ENCODE measurements at regions not wholly inside any gene's neighbourhood (a gene's known extent, or its start where the extent isn't known, plus 50 kb on each side); places are given as distances from the start of the nearest gene placed in this dataset.

- CTCF ChIA-PET, result interaction anchor here (1.7 to 2.7 kb wide), 2 partner anchors 9 to 110 kb away, joined by 6 read pairs; no protein-coding TSS in a partner anchor
- peaks cover 0 to 9% (median 4%) of the 10 kb centered on the region in 5 experiments for H3K9me3 ChIP-seq (ENCODE audit: control extremely low read depth in 1 of 5, control insufficient read depth in 4 of 5, insufficient read depth in 2 of 5, low read depth in 1 of 5, low read length in 4 of 5)
- H3K27me3 ChIP-seq (replicated peaks in 2 of 5; ENCODE audit: control insufficient read depth in 4 of 5, insufficient read depth in 5 of 5, low read length in 4 of 5), result peaks cover 0 to 78% (median 7%) of the 10 kb centered on the region in 5 experiments
- H3K27ac ChIP-seq (ENCODE audit: insufficient read depth in 1 of 2, low read depth in 1 of 2, low read length in 2 of 2, poor library complexity in 1 of 2, severe bottlenecking in 2 of 2), result no peak overlapping the region
- POLR2A ChIA-PET, result no interaction called here
- H3K4me1 ChIP-seq (ENCODE audit: control extremely low read depth in 1 of 4, control insufficient read depth in 4 of 4, insufficient read depth in 4 of 4, low read length in 3 of 4), result no peaks in the 10 kb centered on the region
- WGBS (ENCODE audit: insufficient coverage), result 80% methylated on average over 21 of the region's 26 CpGs
- no peak overlapping the region for H3K4me3 ChIP-seq (ENCODE audit: control insufficient read depth in 1 of 7, extremely low read depth in 1 of 7, insufficient read depth in 4 of 7, low read depth in 2 of 7, low read length in 6 of 7)
- H3K36me3 ChIP-seq (ENCODE audit: control insufficient read depth in 4 of 4, insufficient read depth in 4 of 4, low read length in 3 of 4), result no peaks in the 10 kb centered on the region
- no peak for DNase-seq
Measured at GRCh38 chr6:169940481-169941271, 189.3 kb downstream of the ERMARD start.

- 99% methylated on average over 22 of the region's 32 CpGs for WGBS (ENCODE audit: insufficient coverage)
- no peak for DNase-seq
- Histone ChIP-seq H3K27me3 (replicated peaks in 2 of 5; ENCODE audit: control insufficient read depth in 4 of 5, insufficient read depth in 5 of 5, low read length in 4 of 5) (peaks cover 0 to 71% (median 7%) of the 10 kb centered on the region in 5 experiments), H3K4me1 (ENCODE audit: control extremely low read depth in 1 of 4, control insufficient read depth in 4 of 4, insufficient read depth in 4 of 4, low read length in 3 of 4) (no peaks in the 10 kb centered on the region), H3K27ac (ENCODE audit: insufficient read depth in 1 of 2, low read depth in 1 of 2, low read length in 2 of 2, poor library complexity in 1 of 2, severe bottlenecking in 2 of 2) (no peak overlapping the region), H3K9me3 (ENCODE audit: control extremely low read depth in 1 of 5, control insufficient read depth in 4 of 5, insufficient read depth in 2 of 5, low read depth in 1 of 5, low read length in 4 of 5) (peaks cover 0 to 9% (median 4%) of the 10 kb centered on the region in 5 experiments), H3K4me3 (ENCODE audit: control insufficient read depth in 1 of 7, extremely low read depth in 1 of 7, insufficient read depth in 4 of 7, low read depth in 2 of 7, low read length in 6 of 7) (no peak overlapping the region), H3K36me3 (ENCODE audit: control insufficient read depth in 4 of 4, insufficient read depth in 4 of 4, low read length in 3 of 4) (no peaks in the 10 kb centered on the region)
- ChIA-PET POLR2A (no interaction called here), CTCF (interaction anchor here (1.7 to 2.7 kb wide), 2 partner anchors 10 to 109 kb away, joined by 6 read pairs; no protein-coding TSS in a partner anchor)
Measured at GRCh38 chr6:169939554-169940164, 188.2 kb downstream of the ERMARD start.

GRCh38 chr6:169938731-169939130 is 187.3 kb downstream of the ERMARD start:
- ChIA-PET POLR2A (no interaction called here), CTCF (interaction anchor here (1.7 kb wide), 1 partner anchor 11 kb away, joined by 6 read pairs; no protein-coding TSS in a partner anchor)
- Histone ChIP-seq H3K27me3 (replicated peaks in 2 of 5; ENCODE audit: control insufficient read depth in 4 of 5, insufficient read depth in 5 of 5, low read length in 4 of 5) (peaks cover 0 to 71% (median 7%) of the 10 kb centered on the region in 5 experiments), H3K4me1 (ENCODE audit: control extremely low read depth in 1 of 4, control insufficient read depth in 4 of 4, insufficient read depth in 4 of 4, low read length in 3 of 4) (no peaks in the 10 kb centered on the region), H3K36me3 (ENCODE audit: control insufficient read depth in 4 of 4, insufficient read depth in 4 of 4, low read length in 3 of 4) (no peaks in the 10 kb centered on the region), H3K9me3 (ENCODE audit: control extremely low read depth in 1 of 5, control insufficient read depth in 4 of 5, insufficient read depth in 2 of 5, low read depth in 1 of 5, low read length in 4 of 5) (peaks cover 0 to 4% (median 1%) of the 10 kb centered on the region in 5 experiments), H3K4me3 (ENCODE audit: control insufficient read depth in 1 of 7, extremely low read depth in 1 of 7, insufficient read depth in 4 of 7, low read depth in 2 of 7, low read length in 6 of 7) (no peak overlapping the region), H3K27ac (ENCODE audit: insufficient read depth in 1 of 2, low read depth in 1 of 2, low read length in 2 of 2, poor library complexity in 1 of 2, severe bottlenecking in 2 of 2) (no peak overlapping the region)
- WGBS (ENCODE audit: insufficient coverage), result 89% methylated on average over 15 of the region's 15 CpGs
- no peak for DNase-seq

- 80% methylated on average over 12 of the region's 14 CpGs for WGBS (ENCODE audit: insufficient coverage)
Measured at GRCh38 chr6:169938262-169938701, 186.9 kb downstream of the ERMARD start.

GRCh38 chr6:169937389-169938261 is 186.2 kb downstream of the ERMARD start:
- DNase-seq, result no peak
- Histone ChIP-seq H3K27ac (ENCODE audit: insufficient read depth in 1 of 2, low read depth in 1 of 2, low read length in 2 of 2, poor library complexity in 1 of 2, severe bottlenecking in 2 of 2) (no peak overlapping the region), H3K27me3 (replicated peaks in 2 of 5; ENCODE audit: control insufficient read depth in 4 of 5, insufficient read depth in 5 of 5, low read length in 4 of 5) (peaks cover 0 to 63% (median 5%) of the 10 kb centered on the region in 5 experiments), H3K4me1 (ENCODE audit: control extremely low read depth in 1 of 4, control insufficient read depth in 4 of 4, insufficient read depth in 4 of 4, low read length in 3 of 4) (no peaks in the 10 kb centered on the region), H3K36me3 (ENCODE audit: control insufficient read depth in 4 of 4, insufficient read depth in 4 of 4, low read length in 3 of 4) (no peaks in the 10 kb centered on the region), H3K4me3 (ENCODE audit: control insufficient read depth in 1 of 7, extremely low read depth in 1 of 7, insufficient read depth in 4 of 7, low read depth in 2 of 7, low read length in 6 of 7) (no peak overlapping the region), H3K9me3 (ENCODE audit: control extremely low read depth in 1 of 5, control insufficient read depth in 4 of 5, insufficient read depth in 2 of 5, low read depth in 1 of 5, low read length in 4 of 5) (no peaks in the 10 kb centered on the region)
- WGBS (ENCODE audit: insufficient coverage), result 85% methylated on average over 22 of the region's 23 CpGs
- CTCF ChIA-PET, result no interaction called here
- POLR2A ChIA-PET, result no interaction called here

More at GRCh38 chr6:169938262-169938701, 186.9 kb downstream of the ERMARD start:
- Histone ChIP-seq H3K4me1 (ENCODE audit: control extremely low read depth in 1 of 4, control insufficient read depth in 4 of 4, insufficient read depth in 4 of 4, low read length in 3 of 4) (no peaks in the 10 kb centered on the region), H3K9me3 (ENCODE audit: control extremely low read depth in 1 of 5, control insufficient read depth in 4 of 5, insufficient read depth in 2 of 5, low read depth in 1 of 5, low read length in 4 of 5) (no peaks in the 10 kb centered on the region), H3K27me3 (replicated peaks in 2 of 5; ENCODE audit: control insufficient read depth in 4 of 5, insufficient read depth in 5 of 5, low read length in 4 of 5) (peaks cover 0 to 67% (median 5%) of the 10 kb centered on the region in 5 experiments), H3K36me3 (ENCODE audit: control insufficient read depth in 4 of 4, insufficient read depth in 4 of 4, low read length in 3 of 4) (no peaks in the 10 kb centered on the region), H3K27ac (ENCODE audit: insufficient read depth in 1 of 2, low read depth in 1 of 2, low read length in 2 of 2, poor library complexity in 1 of 2, severe bottlenecking in 2 of 2) (no peak overlapping the region), H3K4me3 (ENCODE audit: control insufficient read depth in 1 of 7, extremely low read depth in 1 of 7, insufficient read depth in 4 of 7, low read depth in 2 of 7, low read length in 6 of 7) (no peak overlapping the region)
- no peak for DNase-seq
- ChIA-PET CTCF (no interaction called here), POLR2A (no interaction called here)

- Histone ChIP-seq H3K36me3 (ENCODE audit: control insufficient read depth in 4 of 4, insufficient read depth in 4 of 4, low read length in 3 of 4) (no peaks in the 10 kb centered on the region), H3K27me3 (replicated peaks in 2 of 5; ENCODE audit: control insufficient read depth in 4 of 5, insufficient read depth in 5 of 5, low read length in 4 of 5) (peaks cover 0 to 61% (median 6%) of the 10 kb centered on the region in 5 experiments), H3K9me3 (ENCODE audit: control extremely low read depth in 1 of 5, control insufficient read depth in 4 of 5, insufficient read depth in 2 of 5, low read depth in 1 of 5, low read length in 4 of 5) (no peaks in the 10 kb centered on the region), H3K27ac (ENCODE audit: insufficient read depth in 1 of 2, low read depth in 1 of 2, low read length in 2 of 2, poor library complexity in 1 of 2, severe bottlenecking in 2 of 2) (no peak overlapping the region), H3K4me1 (ENCODE audit: control extremely low read depth in 1 of 4, control insufficient read depth in 4 of 4, insufficient read depth in 4 of 4, low read length in 3 of 4) (no peaks in the 10 kb centered on the region), H3K4me3 (ENCODE audit: control insufficient read depth in 1 of 7, extremely low read depth in 1 of 7, insufficient read depth in 4 of 7, low read depth in 2 of 7, low read length in 6 of 7) (no peak overlapping the region)
- ChIA-PET POLR2A (no interaction called here), CTCF (no interaction called here)
- DNase-seq, result no peak
- 89% methylated on average over 33 of the region's 34 CpGs for WGBS (ENCODE audit: insufficient coverage)
Measured at GRCh38 chr6:169936355-169936975, 185.0 kb downstream of the ERMARD start.
